Pancreas (tissue), 10 donors: ENCODE measurements at regions not wholly inside any gene's neighbourhood (a gene's known extent, or its start where the extent isn't known, plus 50 kb on each side); places are given as distances from the start of the nearest gene placed in this dataset.

ENCODE experiments used
- ATAC-seq, 4 donors: fragments of 200-7000 bp; cut with Tn5 transposase; one replicate each; pipeline versions ENCODE4 v1.8.0 to v1.9.1; 2020; ENCODE audit warnings: mild to moderate bottlenecking in 4 of 4, moderate library complexity in 4 of 4
- DNase-seq, 6 donors: peaks; one replicate each; pipeline ENCODE4 v3.0.0-alpha.2; 2020
- FAIRE-seq: peaks from 2 replicates; lab custom pipeline; 2012; peaks lifted over from hg19 to GRCh38; lab: Jason Lieb, UNC
- H3K27ac ChIP-seq, 4 donors: fragments of 200-600 bp; sonication (generic); 1 replicate in 3 of 4; 2 replicates in 1 of 4; pipeline versions ENCODE4 v1.5.0 to v1.8.0; 2020
- H3K27me3 ChIP-seq, 4 donors: fragments of 200-600 bp; one replicate each; pipeline ENCODE4 v1.8.0; 2021
- H3K36me3 ChIP-seq, 3 donors: fragments of 200-600 bp; sonication (generic) in 1 of 3; one replicate each; pipeline versions ENCODE4 v1.5.0 to v1.8.0; 2020 to 2021
- H3K4me1 ChIP-seq, 3 donors: fragments of 200-600 bp; one replicate each; pipeline ENCODE4 v1.8.0; 2021
- H3K4me3 ChIP-seq, 4 donors: fragments of 200-600 bp; sonication (generic) in 2 of 4; one replicate each; pipeline versions ENCODE4 v1.5.0 to v1.8.0; 2020 to 2021
- H3K9me3 ChIP-seq, 4 donors: fragments of 200-600 bp; one replicate each; pipeline ENCODE4 v1.8.0; 2021
- CTCF ChIP-seq, 4 donors: fragments of 200-600 bp; sonication (generic) in 3 of 4; IDR thresholded peaks; one replicate each; pipeline versions ENCODE4 v1.5.0 to v1.8.0; 2021; ENCODE audit warnings: antibody characterized with exemption in 4 of 4
- WGBS, 2 donors: extraction: QIAGEN DNeasy Blood & Tissue Kit; methylation state at CpG; one replicate each; pipeline ENCODE4 v1.1.7; 2013; 5-methylcytosine and 5-hydroxymethylcytosine counted together
- intact Hi-C, 3 donors: fragments of 100-400 bp; cut with DNase I; formaldehyde crosslinking; loops; one replicate each; pipeline versions ENCODE4 v1.11.1 to v1.14.2; 2022
- donor health status: healthy with polysubstance abuse.
- donor health status: DM: no; HTN: no; CAD: no; lungs with moderate emphysema.
- donor health status: DM: no; HTN: no; CAD: no.
- donor health status: control.
- donor health status: control.
- donor health status: Bipolar disorder and iron deficiency.
- donor health status: DM: yes; HTN: yes; CAD: no.
- donor health status: DM: no; HTN: no; CAD: no.
- donor health status: DM: no; HTN: no; CAD: no.
- donor health status: DM: yes; HTN: yes; CAD: no.

GRCh38 chr4:54526560-54526959, 131.2 kb upstream of the KIT start:
- intact Hi-C loops, result no loop called here
- 24 to 26% methylated on average over 4 of the region's 4 CpGs for WGBS, 2 donors

GRCh38 chr4:54527532-54527931, 130.2 kb upstream of the KIT start:
- intact Hi-C loops, result no loop called here
- Histone ChIP-seq H3K4me3 (no peak overlapping the region), H3K27ac (no peak overlapping the region), H3K27me3 (no peaks in the 10 kb centered on the region), H3K9me3 (no peaks in the 10 kb centered on the region), H3K36me3 (no peaks in the 10 kb centered on the region), H3K4me1 (no peaks in the 10 kb centered on the region)
- no peak for ATAC-seq
- FAIRE-seq, result no peak
- WGBS, 2 donors, result 40 to 47% methylated on average over 6 of the region's 6 CpGs
- DNase-seq, result no peak
- no peak for TF ChIP-seq CTCF (IDR thresholded peaks at IDR 0.05)

More at GRCh38 chr4:54526560-54526959, 131.2 kb upstream of the KIT start:
- no peak for TF ChIP-seq CTCF (IDR thresholded peaks at IDR 0.05)
- Histone ChIP-seq H3K4me3 (no peak overlapping the region), H3K27ac (no peak overlapping the region), H3K36me3 (no peaks in the 10 kb centered on the region), H3K27me3 (no peaks in the 10 kb centered on the region), H3K9me3 (no peaks in the 10 kb centered on the region), H3K4me1 (no peaks in the 10 kb centered on the region)
- ATAC-seq (no peak), DNase-seq (no peak), FAIRE-seq (no peak)

GRCh38 chr4:54539500-54540029, 118.2 kb upstream of the KIT start:
- Histone ChIP-seq H3K27ac (no peak overlapping the region), H3K4me3 (peak overlapping the region in 3 of 4 donors; percentile 12 to 36 (median 14)), H3K4me1 (no peaks in the 10 kb centered on the region), H3K27me3 (no peaks in the 10 kb centered on the region), H3K9me3 (no peaks in the 10 kb centered on the region), H3K36me3 (no peaks in the 10 kb centered on the region)
- FAIRE-seq (no peak), DNase-seq (peak; percentile 16 to 77 (median 37)), ATAC-seq (peak; percentile 53 to 94 (median 87))
- intact Hi-C loops, result no loop called here
- 8 to 12% methylated on average over 26 of the region's 26 CpGs for WGBS, 2 donors
- TF ChIP-seq CTCF (IDR thresholded peaks at IDR 0.05), result no peak

- Histone ChIP-seq H3K27me3 (no peaks in the 10 kb centered on the region), H3K4me1 (no peaks in the 10 kb centered on the region), H3K4me3 (no peak overlapping the region), H3K36me3 (no peaks in the 10 kb centered on the region), H3K9me3 (no peaks in the 10 kb centered on the region), H3K27ac (no peak overlapping the region)
- intact Hi-C loops, result no loop called here
- no peak for TF ChIP-seq CTCF (IDR thresholded peaks at IDR 0.05)
- no peak for DNase-seq
- no peak for FAIRE-seq
- ATAC-seq, result no peak
- 46 to 61% methylated on average over 2 of the region's 2 CpGs for WGBS, 2 donors
Measured at GRCh38 chr4:54540931-54541330, 116.8 kb upstream of the KIT start.

GRCh38 chr4:54541426-54542118, 116.2 kb upstream of the KIT start:
- no peak for TF ChIP-seq CTCF (IDR thresholded peaks at IDR 0.05)
- Histone ChIP-seq H3K9me3 (no peaks in the 10 kb centered on the region), H3K4me3 (no peak overlapping the region), H3K27ac (no peak overlapping the region), H3K4me1 (no peaks in the 10 kb centered on the region), H3K36me3 (no peaks in the 10 kb centered on the region), H3K27me3 (no peaks in the 10 kb centered on the region)
- no peak for DNase-seq
- no peak for ATAC-seq
- no peak for FAIRE-seq
- WGBS, 2 donors, result 49 to 60% methylated on average over 10 of the region's 10 CpGs
- intact Hi-C loops, result no loop called here
